HL-60 (cell line): ENCODE measurements at regions not wholly inside any gene's neighbourhood (a gene's known extent, or its start where the extent isn't known, plus 50 kb on each side); places are given as distances from the start of the nearest gene placed in this dataset.

ENCODE experiments used
- DNase-seq, 2 experiments: peaks; one replicate each; pipeline ENCODE4 v3.0.0-alpha.2; 2010 to 2020; ENCODE audit warnings: low read depth in 1 of 2, low spot score in 1 of 2
- H3K27ac ChIP-seq: fragments of 250-450 bp; sonication (Bioruptor Pico); replicated peaks from 2 replicates; pipeline ENCODE4 v1.5.1; 2020; ENCODE audit warnings: mild to moderate bottlenecking, moderate library complexity
- H3K27me3 ChIP-seq: fragments of 250-450 bp; sonication (Bioruptor Pico); 2 replicates; pipeline ENCODE4 v1.5.1; 2021; ENCODE audit warnings: mild to moderate bottlenecking, moderate library complexity; ENCODE audit not compliant: insufficient read depth, poor library complexity, severe bottlenecking
- H3K4me3 ChIP-seq: replicated peaks from 2 replicates; pipeline ENCODE4 v1.5.1; 2011; ENCODE audit warnings: mild to moderate bottlenecking, control low read depth, low read length; ENCODE audit not compliant: insufficient read depth
- CTCF ChIP-seq: IDR thresholded peaks from one replicate; pipeline ENCODE4 v1.5.1; 2011; ENCODE audit warnings: low read length, control low read depth, inconsistent platforms; ENCODE audit not compliant: insufficient read depth
- GABPA ChIP-seq: IDR thresholded peaks from 2 replicates; pipeline ENCODE4 v1.6.1; 2012; ENCODE audit warnings: low read depth
- POLR2AphosphoS5 ChIP-seq: IDR thresholded peaks from 2 replicates; pipeline ENCODE4 v1.6.1; 2012; ENCODE audit warnings: low read depth
- REST ChIP-seq: IDR thresholded peaks from 2 replicates; pipeline ENCODE4 v1.6.1; 2012; ENCODE audit warnings: low read depth; ENCODE audit not compliant: insufficient replicate concordance
- SPI1 ChIP-seq: IDR thresholded peaks from 2 replicates; pipeline ENCODE4 v1.6.1; 2012; ENCODE audit warnings: low read depth, mild to moderate bottlenecking, borderline replicate concordance

GRCh38 chr7:136146925-136147324 lies 169.8 kb upstream of the MTPN start:
- H3K4me3 ChIP-seq = no peak overlapping the region
- no peak for TF ChIP-seq GABPA
- TF ChIP-seq CTCF = no peak
- no peak for TF ChIP-seq SPI1
- no peak for TF ChIP-seq REST
- TF ChIP-seq POLR2AphosphoS5 = no peak
- DNase-seq = no peak
- H3K27ac ChIP-seq = no peak overlapping the region
- peaks cover 2% of the 10 kb centered on the region for H3K27me3 ChIP-seq

GRCh38 chr7:136144182-136144581 lies 167.0 kb upstream of the MTPN start:
- Histone ChIP-seq H3K27me3 (peaks cover 2% of the 10 kb centered on the region), H3K4me3 (no peak overlapping the region), H3K27ac (no peak overlapping the region)
- DNase-seq = no peak
- no peak for TF ChIP-seq SPI1
- TF ChIP-seq POLR2AphosphoS5 = no peak
- no peak for TF ChIP-seq GABPA

GRCh38 chr7:136143271-136143670 lies 166.1 kb upstream of the MTPN start:
- TF ChIP-seq GABPA (no peak), SPI1 (no peak), CTCF (no peak), REST (no peak), POLR2AphosphoS5 (no peak)
- no peak for DNase-seq
- peaks cover 7% of the 10 kb centered on the region for H3K27me3 ChIP-seq

GRCh38 chr7:136142583-136142982 lies 165.4 kb upstream of the MTPN start:
- no peak overlapping the region for H3K4me3 ChIP-seq
- H3K27ac ChIP-seq = no peak overlapping the region
- no peak for TF ChIP-seq CTCF
- TF ChIP-seq GABPA = no peak
- no peak for TF ChIP-seq SPI1
- no peak for TF ChIP-seq POLR2AphosphoS5
- no peak for TF ChIP-seq REST
- peaks cover 7% of the 10 kb centered on the region for H3K27me3 ChIP-seq
- DNase-seq = no peak

More at GRCh38 chr7:136143271-136143670, 166.1 kb upstream of the MTPN start:
- H3K27ac ChIP-seq = no peak overlapping the region
- no peak overlapping the region for H3K4me3 ChIP-seq
